ENCODE measurements at regions not wholly inside any gene's neighbourhood (a gene's known extent, or its start where the extent isn't known, plus 50 kb on each side); places are given as distances from the start of the nearest gene placed in this dataset.

- no peak for TF ChIP-seq CTCF (IDR thresholded peaks at IDR 0.05; ENCODE audit: extremely low read depth, insufficient read depth, missing control alignments)
- DNase-seq (ENCODE audit: low spot score), result no peak
- in situ Hi-C loops (cut with MboI; ENCODE audit: low pct_unique_long_range_greater_than_20kb, low sequenced_read_pairs, unreplicated experiment), result no loop called here
These were observed 54.9 kb upstream of the NLGN1 start for GRCh38 chr3:173342679-173343078.

DNA sequence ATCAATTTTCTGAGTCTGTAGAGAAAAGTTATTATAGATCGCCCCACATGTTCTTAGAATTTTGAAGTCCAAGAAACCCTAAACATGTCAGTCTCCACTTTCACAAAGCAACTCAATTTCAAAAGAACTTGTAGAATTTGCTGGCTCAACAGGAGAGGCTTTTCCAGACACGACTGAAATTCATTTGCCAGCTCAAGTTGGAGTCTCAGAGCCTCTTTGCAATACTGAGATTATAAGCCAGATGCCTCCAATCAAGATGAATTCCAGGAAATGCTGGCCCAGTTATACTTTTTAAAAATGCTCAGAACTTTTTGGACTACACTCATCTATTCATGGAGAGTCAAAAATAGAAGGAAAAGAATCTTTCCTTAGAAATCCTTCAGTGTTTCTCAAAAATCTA is 56.9 kb upstream of the NLGN1 start:
- no peak for TF ChIP-seq CTCF (IDR thresholded peaks at IDR 0.05; ENCODE audit: extremely low read depth, insufficient read depth, missing control alignments)
- no peak for DNase-seq (ENCODE audit: low spot score)
- in situ Hi-C loops (cut with MboI; ENCODE audit: low pct_unique_long_range_greater_than_20kb, low sequenced_read_pairs, unreplicated experiment), result no loop called here

GRCh38 chr3:173336261-173336660 is 61.3 kb upstream of the NLGN1 start:
- in situ Hi-C loops (cut with MboI; ENCODE audit: low pct_unique_long_range_greater_than_20kb, low sequenced_read_pairs, unreplicated experiment), result no loop called here
- DNase-seq (ENCODE audit: low spot score), result no peak

DNA sequence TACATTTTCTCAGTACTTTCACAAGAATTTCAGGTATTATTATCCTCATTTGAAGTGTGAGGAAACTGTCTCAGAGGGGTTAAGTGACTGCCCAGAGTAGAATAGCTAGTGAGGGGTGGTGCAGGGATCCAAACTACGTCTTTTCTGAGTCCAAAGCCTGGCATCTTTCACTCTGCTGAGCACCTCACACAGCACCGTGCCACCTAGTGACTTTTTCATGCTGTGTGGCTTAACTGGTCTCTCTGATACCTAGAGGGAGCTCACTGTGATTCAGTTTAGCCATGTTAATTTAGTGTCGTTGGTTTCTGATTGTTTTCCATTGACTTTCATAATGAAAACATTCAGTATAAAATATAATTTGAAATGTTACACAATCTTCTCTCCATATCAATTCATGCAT is 91.4 kb upstream of the NLGN1 start:
- no peak for DNase-seq (ENCODE audit: low spot score)
- no peak for TF ChIP-seq CTCF (IDR thresholded peaks at IDR 0.05; ENCODE audit: extremely low read depth, insufficient read depth, missing control alignments)
- in situ Hi-C loops (cut with MboI; ENCODE audit: low pct_unique_long_range_greater_than_20kb, low sequenced_read_pairs, unreplicated experiment), result no loop called here

More at GRCh38 chr3:173336261-173336660, 61.3 kb upstream of the NLGN1 start:
- TF ChIP-seq CTCF (IDR thresholded peaks at IDR 0.05; ENCODE audit: extremely low read depth, insufficient read depth, missing control alignments), result no peak

DNA sequence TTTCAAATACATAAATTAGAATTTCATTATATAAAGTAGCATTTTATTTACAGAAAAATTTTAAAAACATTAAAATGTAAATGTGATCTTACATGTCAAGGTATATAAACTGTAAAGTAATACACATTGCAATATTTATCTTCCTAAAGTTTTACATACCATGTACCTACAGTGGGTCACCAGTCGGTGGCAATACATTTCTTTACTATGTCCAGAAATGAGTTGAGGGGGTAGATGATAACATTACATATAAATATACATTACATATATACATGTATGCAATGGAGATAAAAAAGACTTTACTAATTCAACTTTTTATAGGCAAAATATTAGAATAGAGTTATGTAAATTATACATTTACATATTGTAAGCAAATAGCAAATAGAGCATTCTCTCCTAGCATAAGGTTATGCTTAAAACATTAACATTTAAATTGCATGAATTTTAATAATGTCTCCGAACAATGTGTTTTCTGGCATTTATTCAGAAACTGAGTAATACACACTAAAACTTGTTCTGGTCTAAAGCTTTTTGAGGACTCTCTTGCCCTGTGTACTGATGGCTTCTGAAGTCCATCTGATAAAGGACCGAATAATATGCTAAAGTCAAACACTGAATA is 93.3 kb upstream of the NLGN1 start:
- no peak for DNase-seq (ENCODE audit: low spot score)
- in situ Hi-C loops (cut with MboI; ENCODE audit: low pct_unique_long_range_greater_than_20kb, low sequenced_read_pairs, unreplicated experiment), result no loop called here
- TF ChIP-seq CTCF (IDR thresholded peaks at IDR 0.05; ENCODE audit: extremely low read depth, insufficient read depth, missing control alignments), result no peak

DNA sequence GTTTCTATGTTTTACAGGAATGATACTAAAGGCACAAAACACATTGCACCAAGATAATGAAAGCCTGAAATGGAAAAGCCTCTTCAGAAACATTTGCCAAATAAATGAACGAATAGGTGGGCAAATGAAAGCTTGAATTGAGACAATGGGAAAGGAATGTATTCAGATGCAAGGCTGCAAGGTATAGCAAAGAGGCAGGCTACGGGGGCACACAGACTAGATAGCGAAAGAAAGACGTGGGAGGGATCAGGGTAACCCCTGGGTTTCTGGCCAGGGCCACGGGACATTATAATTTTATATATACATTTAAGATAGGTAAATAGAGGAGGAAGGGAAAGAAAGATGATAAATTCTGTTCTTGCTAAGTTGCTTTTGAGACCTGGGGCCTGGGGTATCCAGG is 95.9 kb upstream of the NLGN1 start:
- in situ Hi-C loops (cut with MboI; ENCODE audit: low pct_unique_long_range_greater_than_20kb, low sequenced_read_pairs, unreplicated experiment), result no loop called here
- TF ChIP-seq CTCF (IDR thresholded peaks at IDR 0.05; ENCODE audit: extremely low read depth, insufficient read depth, missing control alignments), result no peak
- no peak for DNase-seq (ENCODE audit: low spot score)

DNA sequence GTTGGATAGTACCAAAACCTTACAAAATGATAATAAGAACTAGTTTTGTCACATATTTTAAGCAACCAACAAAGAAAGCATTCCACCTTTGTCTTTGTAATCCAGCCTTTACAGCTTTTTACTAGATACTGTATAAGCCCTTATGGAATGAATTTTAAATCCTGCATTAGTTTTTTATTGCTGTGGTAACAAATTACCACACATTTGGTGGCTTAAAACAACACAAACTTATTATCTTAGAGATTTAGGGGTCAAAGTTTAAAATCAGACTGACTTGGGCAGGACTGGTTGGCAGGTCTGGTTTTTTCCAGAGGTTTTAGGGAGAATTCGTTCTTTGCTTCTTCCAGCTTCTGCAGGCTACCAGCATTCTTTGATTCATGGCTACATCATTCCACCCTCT is 108.5 kb upstream of the NLGN1 start:
- no peak for DNase-seq (ENCODE audit: low spot score)
- in situ Hi-C loops (cut with MboI; ENCODE audit: low pct_unique_long_range_greater_than_20kb, low sequenced_read_pairs, unreplicated experiment), result no loop called here
- no peak for TF ChIP-seq CTCF (IDR thresholded peaks at IDR 0.05; ENCODE audit: extremely low read depth, insufficient read depth, missing control alignments)
